MM.1S (cell line): ENCODE measurements at regions not wholly inside any gene's neighbourhood (a gene's known extent, or its start where the extent isn't known, plus 50 kb on each side); places are given as distances from the start of the nearest gene placed in this dataset.

Experiments used
- CTCF ChIP-seq: fragments of 300-600 bp; sonication (generic); IDR thresholded peaks from 2 replicates; pipeline ENCODE4 v1.5.1; 2016; ENCODE audit warnings: antibody characterized with exemption, low read length, mixed read lengths
- EZH2 ChIP-seq: fragments of 300-600 bp; sonication (generic); optimal IDR thresholded peaks from 2 replicates; pipeline ENCODE3; 2017; ENCODE audit warnings: low read depth, mild to moderate bottlenecking, antibody characterized with exemption, low read length, mixed read lengths
- EZH2phosphoT487 ChIP-seq: fragments of 300-600 bp; sonication (generic); IDR thresholded peaks from 2 replicates; pipeline ENCODE4 v1.6.1; 2018; ENCODE audit warnings: antibody characterized with exemption, low read length

- no peak for TF ChIP-seq CTCF
- TF ChIP-seq EZH2phosphoT487, result no peak
- TF ChIP-seq EZH2, result no peak
Observed at GRCh38 chr5:168030912-168031311, 260.5 kb upstream of the WWC1 start.
